Heart right ventricle (tissue), 16 donors: ENCODE measurements at regions not wholly inside any gene's neighbourhood (a gene's known extent, or its start where the extent isn't known, plus 50 kb on each side); places are given as distances from the start of the nearest gene placed in this dataset.
A peak's percentile ranks its signal among the peaks of the same experiment; 100 is the strongest.

Experiments used
- ATAC-seq, 8 donors: fragments of 200-7000 bp; cut with Tn5 transposase; one replicate each; pipeline ENCODE4 v1.9.1; 2020; ENCODE audit warnings: mild to moderate bottlenecking in 8 of 8, moderate library complexity in 8 of 8, moderate number of reproducible peaks in 1 of 8
- DNase-seq, 2 donors: peaks; one replicate each; pipeline ENCODE4 v3.0.0-alpha.2; 2020
- H3K27ac ChIP-seq, 10 donors: fragments of 200-600 bp; sonication (generic) in 2 of 10; one replicate each; pipeline versions ENCODE4 v1.5.0 to v1.8.0; 2020 to 2022; ENCODE audit warnings: mild to moderate bottlenecking in 3 of 10
- H3K27me3 ChIP-seq, 7 donors: fragments of 200-600 bp; one replicate each; pipeline ENCODE4 v1.8.0; 2021 to 2022; ENCODE audit warnings: mild to moderate bottlenecking in 2 of 7
- H3K36me3 ChIP-seq, 9 donors: fragments of 200-600 bp; sonication (generic) in 1 of 9; one replicate each; pipeline versions ENCODE4 v1.5.0 to v1.8.0; 2020 to 2022; ENCODE audit warnings: mild to moderate bottlenecking in 2 of 9
- H3K4me1 ChIP-seq, 9 donors: fragments of 200-600 bp; sonication (generic) in 1 of 9; one replicate each; pipeline versions ENCODE4 v1.5.0 to v1.8.0; 2020 to 2022; ENCODE audit warnings: mild to moderate bottlenecking in 4 of 9
- H3K4me3 ChIP-seq, 10 donors: fragments of 200-600 bp; sonication (generic) in 2 of 10; one replicate each; pipeline versions ENCODE4 v1.5.0 to v1.8.0; 2020 to 2022; ENCODE audit warnings: mild to moderate bottlenecking in 7 of 10, moderate library complexity in 2 of 10
- H3K9me3 ChIP-seq, 11 donors: fragments of 200-600 bp in 10 of 11; sonication (generic) in 2 of 11; one replicate each; pipeline versions ENCODE4 v1.5.0 to v1.8.0; 2013 to 2022; ENCODE audit warnings: mild to moderate bottlenecking in 2 of 11, control low read depth in 1 of 11, moderate library complexity in 1 of 11
- CTCF ChIP-seq, 9 donors: fragments of 200-600 bp; sonication (generic) in 2 of 9; IDR thresholded peaks; one replicate each; pipeline versions ENCODE4 v1.5.0 to v1.8.0; 2021 to 2022; ENCODE audit warnings: antibody characterized with exemption in 9 of 9, mild to moderate bottlenecking in 5 of 9, moderate library complexity in 1 of 9
- WGBS, 2 donors: extraction: QIAGEN DNeasy Blood & Tissue Kit; methylation state at CpG; one replicate each; pipeline ENCODE4 v1.1.7; 2013; ENCODE audit warnings: inconsistent platforms in 1 of 2; 5-methylcytosine and 5-hydroxymethylcytosine counted together
- intact Hi-C, 10 donors: fragments of 100-400 bp; cut with DNase I; formaldehyde crosslinking; loops; one replicate each; pipeline versions ENCODE4 v1.11.1 to v1.14.2; 2022
- donor health status: Arrhythmogenic right ventricular cardiomyopathy.
- donor health status: ischemic (EF 13 %, LVEDD 7.1; RV severe dilation, severe dysfunction).
- donor health status: healthy with polysubstance abuse.
- donor health status: DM: no; HTN: yes; CAD: no.
- donor health status: DM: no; HTN: no; CAD: no.
- donor health status: ischemic (EF 25% LVEDD 6.9; RV normal size, moderate dysfunction).
- donor health status: ischemic (EF 25% LVEDD 5.7; RV mildly dilated, moderate dysfunction).
- donor health status: healthy.
- donor health status: DM: yes; HTN: yes; CAD: no.
- donor health status: Ischemic cardiomyopathy.
- donor health status: ischemic (EF 35%, LVEDD 5.7; RV mildly dilated, moderate dysfunction).
- donor health status: nonischemic (EF 11% LVEDD 7.7; RV severe dilation, severe dysfunction).
- donor health status: DM: yes; HTN: yes; CAD: no.
- donor health status: PGD.
- donor health status: ischemic (EF 29% LVEDD 5.4; RV normal size, mild dysfunction).
- donor health status: nonischemic (EF 23%, LVEDD 6.1; RV moderate dilation, normal function).

- no peak for TF ChIP-seq CTCF (IDR thresholded peaks at IDR 0.05)
- H3K4me3 ChIP-seq = no peak overlapping the region
- H3K36me3 ChIP-seq = no peaks in the 10 kb centered on the region
- peaks cover 0 to 9% (median 0%) of the 10 kb centered on the region in 11 donors for H3K9me3 ChIP-seq
- peak overlapping the region in 5 of 10 donors; percentile 69 to 83 (median 75) for H3K27ac ChIP-seq
- no peaks in the 10 kb centered on the region for H3K27me3 ChIP-seq
- ATAC-seq (peak in 5 of 8 donors; percentile 27 to 60 (median 41)), DNase-seq (no peak)
- 38 to 60% methylated on average over 1 of the region's 1 CpG for WGBS, 2 donors
- intact Hi-C loops = loop anchor here in 1 of 10 donors (10.0 kb wide), 1 partner anchor 116 kb away; no protein-coding TSS in a partner anchor
- peaks cover 0 to 14% (median 0%) of the 10 kb centered on the region in 9 donors for H3K4me1 ChIP-seq
These were observed 146.7 kb downstream of the SPATA19 start for GRCh38 chr11:133698654-133699053.

GRCh38 chr11:133697603-133698180 lies 147.6 kb downstream of the SPATA19 start:
- ATAC-seq (peak in 7 of 8 donors; percentile 48 to 76 (median 63)), DNase-seq (peak in 1 of 2 donors; percentile 25)
- H3K4me1 ChIP-seq = peaks cover 0 to 14% (median 3%) of the 10 kb centered on the region in 9 donors
- 38 to 66% methylated on average over 4 of the region's 4 CpGs for WGBS, 2 donors
- no peak for TF ChIP-seq CTCF (IDR thresholded peaks at IDR 0.05)
- intact Hi-C loops = loop anchor here in 1 of 10 donors (10.0 kb wide), 1 partner anchor 117 kb away; no protein-coding TSS in a partner anchor
- H3K27me3 ChIP-seq = no peaks in the 10 kb centered on the region
- H3K9me3 ChIP-seq = peaks cover 0 to 9% (median 0%) of the 10 kb centered on the region in 11 donors
- no peaks in the 10 kb centered on the region for H3K36me3 ChIP-seq
- H3K27ac ChIP-seq = peak overlapping the region; percentile 36 to 83 (median 72)
- peak overlapping the region in 1 of 10 donors; percentile 11 for H3K4me3 ChIP-seq

- Histone ChIP-seq H3K27me3 (no peaks in the 10 kb centered on the region), H3K27ac (peak overlapping the region; percentile 36 to 83 (median 72)), H3K36me3 (no peaks in the 10 kb centered on the region), H3K9me3 (peaks cover 0 to 9% (median 0%) of the 10 kb centered on the region in 11 donors), H3K4me1 (peaks cover 0 to 14% (median 3%) of the 10 kb centered on the region in 9 donors), H3K4me3 (peak overlapping the region in 1 of 10 donors; percentile 11)
- DNase-seq = peak in 1 of 2 donors; percentile 54
- peak; percentile 59 to 94 (median 82) for ATAC-seq
- 43 to 49% methylated on average over 5 of the region's 5 CpGs for WGBS, 2 donors
- intact Hi-C loops = loop anchor here in 1 of 10 donors (10.0 kb wide), 1 partner anchor 118 kb away; no protein-coding TSS in a partner anchor
- TF ChIP-seq CTCF (IDR thresholded peaks at IDR 0.05) = no peak
These were observed 148.2 kb downstream of the SPATA19 start for GRCh38 chr11:133697161-133697560.

- peaks cover 0 to 9% (median 0%) of the 10 kb centered on the region in 11 donors for H3K9me3 ChIP-seq
- ATAC-seq (no peak), DNase-seq (no peak)
- H3K36me3 ChIP-seq = no peaks in the 10 kb centered on the region
- H3K4me1 ChIP-seq = peaks cover 0 to 14% (median 3%) of the 10 kb centered on the region in 9 donors
- TF ChIP-seq CTCF (IDR thresholded peaks at IDR 0.05) = no peak
- H3K27ac ChIP-seq = no peak overlapping the region
- no peaks in the 10 kb centered on the region for H3K27me3 ChIP-seq
- intact Hi-C loops = loop anchor here in 1 of 10 donors (10.0 kb wide), 1 partner anchor 119 kb away; no protein-coding TSS in a partner anchor
- no peak overlapping the region for H3K4me3 ChIP-seq
- WGBS, 2 donors = 65 to 89% methylated on average over 2 of the region's 2 CpGs
These were observed 149.9 kb downstream of the SPATA19 start for GRCh38 chr11:133695387-133695786.
